ENCODE measurements at regions not wholly inside any gene's neighbourhood (a gene's known extent, or its start where the extent isn't known, plus 50 kb on each side); places are given as distances from the start of the nearest gene placed in this dataset.

DNA sequence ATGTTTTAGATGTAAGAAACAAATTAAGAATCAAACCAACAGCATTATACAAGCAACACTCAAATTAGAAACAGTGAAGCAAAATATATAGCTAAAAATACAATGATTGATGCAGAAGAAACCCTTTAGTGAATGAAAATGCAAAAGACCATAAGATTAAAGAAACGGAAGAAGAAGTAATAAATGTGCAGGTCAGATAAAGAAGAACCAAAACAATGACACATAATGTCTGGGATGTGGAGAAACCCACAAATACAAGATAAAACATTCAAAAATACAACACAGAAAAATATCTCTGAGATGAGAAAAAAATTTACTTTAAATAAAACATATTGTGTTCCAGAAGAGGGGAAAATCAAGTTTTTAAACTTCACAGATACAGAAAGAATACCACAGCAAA, 73.4 kb upstream of the AVPR1A start:
- Histone ChIP-seq H3K27ac (ENCODE audit: low read depth, low read length, poor library complexity, severe bottlenecking) (no peak overlapping the region), H3K4me2 (ENCODE audit: low read length) (no peak overlapping the region), H3K9me3 (ENCODE audit: low read length) (no peaks in the 10 kb centered on the region), H3F3A (ENCODE audit: insufficient read depth, low read length) (no peaks in the 10 kb centered on the region), H3K9ac (ENCODE audit: low read length) (no peak overlapping the region), H3K36me3 (ENCODE audit: insufficient read depth, low read length) (no peaks in the 10 kb centered on the region), H3K4me3 (ENCODE audit: low read depth, low read length, poor library complexity, severe bottlenecking) (no peak overlapping the region), H4K20me1 (ENCODE audit: insufficient read depth, low read length) (no peaks in the 10 kb centered on the region), H3K27me3 (ENCODE audit: insufficient read depth, low read length) (no peaks in the 10 kb centered on the region), H3K4me1 (ENCODE audit: insufficient read depth, low read length, severe bottlenecking) (no peaks in the 10 kb centered on the region), H3K79me2 (ENCODE audit: insufficient read depth, low read length) (no peaks in the 10 kb centered on the region), H3K9me2 (ENCODE audit: low read depth, low read length) (no peaks in the 10 kb centered on the region), H2AFZ (ENCODE audit: low read length) (no peak overlapping the region)
- no peak for TF ChIP-seq EZH2 (IDR thresholded peaks at IDR 0.05; ENCODE audit: borderline replicate concordance, low read length)
- TF ChIP-seq, protein P1, sequence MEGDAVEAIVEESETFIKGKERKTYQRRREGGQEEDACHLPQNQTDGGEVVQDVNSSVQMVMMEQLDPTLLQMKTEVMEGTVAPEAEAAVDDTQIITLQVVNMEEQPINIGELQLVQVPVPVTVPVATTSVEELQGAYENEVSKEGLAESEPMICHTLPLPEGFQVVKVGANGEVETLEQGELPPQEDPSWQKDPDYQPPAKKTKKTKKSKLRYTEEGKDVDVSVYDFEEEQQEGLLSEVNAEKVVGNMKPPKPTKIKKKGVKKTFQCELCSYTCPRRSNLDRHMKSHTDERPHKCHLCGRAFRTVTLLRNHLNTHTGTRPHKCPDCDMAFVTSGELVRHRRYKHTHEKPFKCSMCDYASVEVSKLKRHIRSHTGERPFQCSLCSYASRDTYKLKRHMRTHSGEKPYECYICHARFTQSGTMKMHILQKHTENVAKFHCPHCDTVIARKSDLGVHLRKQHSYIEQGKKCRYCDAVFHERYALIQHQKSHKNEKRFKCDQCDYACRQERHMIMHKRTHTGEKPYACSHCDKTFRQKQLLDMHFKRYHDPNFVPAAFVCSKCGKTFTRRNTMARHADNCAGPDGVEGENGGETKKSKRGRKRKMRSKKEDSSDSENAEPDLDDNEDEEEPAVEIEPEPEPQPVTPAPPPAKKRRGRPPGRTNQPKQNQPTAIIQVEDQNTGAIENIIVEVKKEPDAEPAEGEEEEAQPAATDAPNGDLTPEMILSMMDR (IDR thresholded peaks at IDR 0.05; ENCODE audit: low read length) = no peak

DNA sequence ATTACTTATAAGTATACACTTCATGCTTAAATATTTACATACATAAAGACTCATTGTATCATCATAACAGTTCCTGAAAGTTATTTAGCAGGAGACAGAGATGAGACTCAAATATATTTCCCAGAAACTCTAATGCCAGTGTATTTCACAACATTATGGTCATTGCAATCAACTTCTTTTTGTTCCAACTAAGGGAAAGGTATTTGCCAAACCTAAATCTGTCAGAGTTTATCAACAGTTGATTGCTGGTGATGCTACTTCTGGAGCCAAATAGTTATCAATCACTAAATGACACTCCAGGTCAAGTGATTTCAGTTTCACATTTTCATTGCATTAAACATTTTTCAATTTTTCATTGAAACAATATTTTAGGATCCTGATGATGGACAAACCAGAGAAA, 72.1 kb upstream of the AVPR1A start:
- Histone ChIP-seq H3K9me3 (ENCODE audit: low read length) (no peaks in the 10 kb centered on the region), H3K9ac (ENCODE audit: low read length) (no peak overlapping the region), H3F3A (ENCODE audit: insufficient read depth, low read length) (no peaks in the 10 kb centered on the region), H3K9me2 (ENCODE audit: low read depth, low read length) (no peaks in the 10 kb centered on the region), H3K4me1 (ENCODE audit: insufficient read depth, low read length, severe bottlenecking) (no peaks in the 10 kb centered on the region), H3K4me3 (ENCODE audit: low read depth, low read length, poor library complexity, severe bottlenecking) (no peak overlapping the region), H3K36me3 (ENCODE audit: insufficient read depth, low read length) (no peaks in the 10 kb centered on the region), H2AFZ (ENCODE audit: low read length) (no peak overlapping the region), H3K79me2 (ENCODE audit: insufficient read depth, low read length) (no peaks in the 10 kb centered on the region), H3K27ac (ENCODE audit: low read depth, low read length, poor library complexity, severe bottlenecking) (no peak overlapping the region), H3K27me3 (ENCODE audit: insufficient read depth, low read length) (0 out of 2 replicates have a peak, but pooled peaks cover 5% of the 10 kb centered on the region), H4K20me1 (ENCODE audit: insufficient read depth, low read length) (no peaks in the 10 kb centered on the region), H3K4me2 (ENCODE audit: low read length) (no peak overlapping the region)
- TF ChIP-seq, protein P1 (IDR thresholded peaks at IDR 0.05; ENCODE audit: low read length) = no peak
- TF ChIP-seq EZH2 (IDR thresholded peaks at IDR 0.05; ENCODE audit: borderline replicate concordance, low read length) = no peak

DNA sequence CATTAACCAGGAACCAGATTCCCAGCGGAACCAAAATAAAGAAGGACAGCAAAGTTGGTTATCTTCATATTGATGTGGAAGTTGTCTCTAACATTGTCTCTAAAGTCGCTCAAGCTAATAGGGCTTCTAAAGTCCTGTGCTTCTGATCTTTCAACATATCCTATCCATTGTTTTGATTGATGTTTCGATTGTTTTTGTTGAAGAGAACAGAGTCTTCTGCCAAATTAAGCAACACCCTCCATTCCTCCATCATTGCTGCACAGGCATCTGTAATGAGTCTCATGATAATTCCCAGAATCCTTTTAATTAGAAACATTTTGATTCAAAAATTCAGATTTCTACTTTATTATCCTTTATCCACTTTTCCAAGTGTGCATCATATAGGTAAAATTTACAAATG, 71.6 kb upstream of the AVPR1A start:
- Histone ChIP-seq H3K9ac (ENCODE audit: low read length) (no peak overlapping the region), H3K79me2 (ENCODE audit: insufficient read depth, low read length) (no peaks in the 10 kb centered on the region), H3K36me3 (ENCODE audit: insufficient read depth, low read length) (no peaks in the 10 kb centered on the region), H2AFZ (ENCODE audit: low read length) (no peak overlapping the region), H3K4me1 (ENCODE audit: insufficient read depth, low read length, severe bottlenecking) (no peaks in the 10 kb centered on the region), H3K9me3 (ENCODE audit: low read length) (no peaks in the 10 kb centered on the region), H3F3A (ENCODE audit: insufficient read depth, low read length) (no peaks in the 10 kb centered on the region), H3K9me2 (ENCODE audit: low read depth, low read length) (no peaks in the 10 kb centered on the region), H3K4me2 (ENCODE audit: low read length) (no peak overlapping the region), H3K27ac (ENCODE audit: low read depth, low read length, poor library complexity, severe bottlenecking) (no peak overlapping the region), H4K20me1 (ENCODE audit: insufficient read depth, low read length) (no peaks in the 10 kb centered on the region), H3K27me3 (ENCODE audit: insufficient read depth, low read length) (0 out of 2 replicates have a peak, but pooled peaks cover 5% of the 10 kb centered on the region), H3K4me3 (ENCODE audit: low read depth, low read length, poor library complexity, severe bottlenecking) (no peak overlapping the region)
- TF ChIP-seq, protein P1 (IDR thresholded peaks at IDR 0.05; ENCODE audit: low read length) = no peak
- TF ChIP-seq EZH2 (IDR thresholded peaks at IDR 0.05; ENCODE audit: borderline replicate concordance, low read length) = no peak
